Peyer's patch (tissue), 4 donors: ENCODE measurements at regions not wholly inside any gene's neighbourhood (a gene's known extent, or its start where the extent isn't known, plus 50 kb on each side); places are given as distances from the start of the nearest gene placed in this dataset.

Source experiments
- CTCF ChIP-seq, 6 experiments: fragments of 450-650 bp in 4 of 6; fragments of 200-600 bp in 2 of 6; sonication (generic) in 1 of 6; IDR thresholded peaks; one replicate each; pipeline ENCODE4 v1.5.1; 2017 to 2019; ENCODE audit warnings: antibody characterized with exemption in 6 of 6, mild to moderate bottlenecking in 3 of 6, moderate library complexity in 1 of 6
- POLR2A ChIP-seq, 2 donors: fragments of 450-650 bp; IDR thresholded peaks; one replicate each; pipeline ENCODE4 v1.5.1; 2017; ENCODE audit warnings: antibody characterized with exemption in 2 of 2, mild to moderate bottlenecking in 2 of 2, moderate library complexity in 2 of 2

- TF ChIP-seq CTCF (IDR thresholded peaks at IDR 0.05) = no peak
- no peak for TF ChIP-seq POLR2A (IDR thresholded peaks at IDR 0.05)
Measured at GRCh38 chr13:60220072-60220471, 56.3 kb upstream of the DIAPH3 start.
